ENCODE measurements at regions not wholly inside any gene's neighbourhood (a gene's known extent, or its start where the extent isn't known, plus 50 kb on each side); places are given as distances from the start of the nearest gene placed in this dataset.

DNA sequence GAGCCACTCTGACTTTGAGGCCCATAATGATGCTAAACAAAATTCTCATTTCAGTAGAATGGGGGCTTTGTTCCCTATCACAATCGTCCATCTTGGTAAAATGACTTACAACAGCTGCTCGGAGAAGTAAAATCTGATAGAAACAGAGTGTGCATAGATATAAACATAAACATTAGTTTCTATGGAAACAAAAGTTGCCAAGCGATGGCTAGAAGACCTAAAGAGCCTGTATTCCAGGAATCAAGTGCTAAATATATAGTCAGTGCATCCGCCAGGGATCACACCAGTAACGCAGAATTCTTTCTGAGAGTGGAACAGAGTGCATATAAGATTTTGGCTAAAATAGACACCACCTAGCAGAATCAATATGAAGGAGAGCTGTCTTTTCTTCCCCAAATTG lies 91.2 kb upstream of the KAZN start:
- intact Hi-C loops (cut with micrococcal nuclease): no loop called here
- WGBS (ENCODE audit: insufficient coverage): no CpG with 5 or more reads among the region's 5 CpGs

DNA sequence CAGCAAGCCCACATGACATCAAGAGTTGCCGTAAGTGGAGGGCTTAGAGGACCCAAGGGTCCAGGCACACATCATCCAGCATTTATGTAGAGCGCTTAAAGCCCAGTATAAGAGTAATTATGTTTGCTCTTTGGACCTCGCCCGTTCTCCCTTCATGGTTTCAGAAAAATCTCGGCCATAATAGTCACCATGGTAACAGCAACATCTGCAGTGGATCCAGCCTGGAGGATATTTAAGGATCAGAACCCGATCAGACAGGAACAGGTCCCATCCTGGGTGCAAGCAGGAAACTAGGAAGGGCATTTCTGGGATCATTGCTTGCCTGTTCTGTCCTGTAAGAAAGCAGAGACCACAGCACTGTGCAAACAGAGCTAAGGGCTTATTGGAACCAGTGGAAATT lies 89.9 kb upstream of the KAZN start:
- Histone ChIP-seq H3K79me2 (ENCODE audit: insufficient read depth, low read length) (no peaks in the 10 kb centered on the region), H3K9ac (ENCODE audit: insufficient read depth, low read length, poor library complexity, severe bottlenecking) (no peak overlapping the region), H3K36me3 (replicated peaks in 1 of 2; ENCODE audit: control insufficient read depth in 1 of 2, insufficient read depth in 2 of 2, low read length in 2 of 2) (no peaks in the 10 kb centered on the region), H3K4me3 (replicated peaks in 1 of 3; ENCODE audit: low read depth in 2 of 3, low read length in 3 of 3) (no peak overlapping the region), H4K20me1 (ENCODE audit: insufficient read depth, low read length) (no peaks in the 10 kb centered on the region), H3K9me3 (replicated peaks in 1 of 2; ENCODE audit: control insufficient read depth in 1 of 2, insufficient read depth in 1 of 2, low read length in 2 of 2) (no peaks in the 10 kb centered on the region), H3K4me1 (ENCODE audit: control insufficient read depth in 1 of 2, insufficient read depth in 2 of 2, low read length in 2 of 2) (no peaks in the 10 kb centered on the region), H3K4me2 (replicated peaks; ENCODE audit: extremely low read depth, low read length, poor library complexity, severe bottlenecking) (no peak overlapping the region), H2AFZ (ENCODE audit: insufficient read depth, low read depth, low read length, poor library complexity, severe bottlenecking) (no peak overlapping the region), H3K27ac (ENCODE audit: low read depth in 1 of 2, low read length in 2 of 2) (no peak overlapping the region), H3K27me3 (ENCODE audit: control insufficient read depth in 2 of 2, insufficient read depth in 2 of 2, low read length in 2 of 2) (peaks cover 0 to 2% of the 10 kb centered on the region in 2 donors)
- Mint-ChIP-seq H3K9me3 (peaks cover 0 to 3% (median 0%) of the 10 kb centered on the region in 7 donors), H3K36me3 (no peaks in the 10 kb centered on the region), H3K4me1 (no peaks in the 10 kb centered on the region), H3K4me3 (no peak overlapping the region), H3K27ac (no peak overlapping the region), H3K27me3 (ENCODE audit: low read depth in 3 of 3) (peaks cover 0 to 16% (median 7%) of the 10 kb centered on the region in 3 donors)
- TF ChIP-seq, protein P1, sequence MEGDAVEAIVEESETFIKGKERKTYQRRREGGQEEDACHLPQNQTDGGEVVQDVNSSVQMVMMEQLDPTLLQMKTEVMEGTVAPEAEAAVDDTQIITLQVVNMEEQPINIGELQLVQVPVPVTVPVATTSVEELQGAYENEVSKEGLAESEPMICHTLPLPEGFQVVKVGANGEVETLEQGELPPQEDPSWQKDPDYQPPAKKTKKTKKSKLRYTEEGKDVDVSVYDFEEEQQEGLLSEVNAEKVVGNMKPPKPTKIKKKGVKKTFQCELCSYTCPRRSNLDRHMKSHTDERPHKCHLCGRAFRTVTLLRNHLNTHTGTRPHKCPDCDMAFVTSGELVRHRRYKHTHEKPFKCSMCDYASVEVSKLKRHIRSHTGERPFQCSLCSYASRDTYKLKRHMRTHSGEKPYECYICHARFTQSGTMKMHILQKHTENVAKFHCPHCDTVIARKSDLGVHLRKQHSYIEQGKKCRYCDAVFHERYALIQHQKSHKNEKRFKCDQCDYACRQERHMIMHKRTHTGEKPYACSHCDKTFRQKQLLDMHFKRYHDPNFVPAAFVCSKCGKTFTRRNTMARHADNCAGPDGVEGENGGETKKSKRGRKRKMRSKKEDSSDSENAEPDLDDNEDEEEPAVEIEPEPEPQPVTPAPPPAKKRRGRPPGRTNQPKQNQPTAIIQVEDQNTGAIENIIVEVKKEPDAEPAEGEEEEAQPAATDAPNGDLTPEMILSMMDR (IDR thresholded peaks at IDR 0.05): no peak
- intact Hi-C loops (cut with micrococcal nuclease): no loop called here
- no peak for DNase-seq
- 91% methylated on average over 6 of the region's 6 CpGs for WGBS (ENCODE audit: insufficient coverage)

More for the DNA sequence above, 91.2 kb upstream of the KAZN start:
- no peaks in the 10 kb centered on the region for H3K79me2 ChIP-seq (ENCODE audit: insufficient read depth, low read length)
- TF ChIP-seq, protein P1 (IDR thresholded peaks at IDR 0.05): no peak
- Mint-ChIP-seq H3K9me3 (peaks cover 0 to 3% (median 0%) of the 10 kb centered on the region in 7 donors), H3K4me3 (no peak overlapping the region), H3K27ac (no peak overlapping the region), H3K4me1 (no peaks in the 10 kb centered on the region), H3K27me3 (ENCODE audit: low read depth in 3 of 3) (peaks cover 0 to 14% (median 13%) of the 10 kb centered on the region in 3 donors), H3K36me3 (no peaks in the 10 kb centered on the region)
- H3K4me3 ChIP-seq (replicated peaks in 1 of 3; ENCODE audit: low read depth in 2 of 3, low read length in 3 of 3): no peak overlapping the region
- H3K27me3 ChIP-seq (ENCODE audit: control insufficient read depth in 2 of 2, insufficient read depth in 2 of 2, low read length in 2 of 2): peaks cover 0 to 2% of the 10 kb centered on the region in 2 donors
- H2AFZ ChIP-seq (ENCODE audit: insufficient read depth, low read depth, low read length, poor library complexity, severe bottlenecking): no peak overlapping the region
- H4K20me1 ChIP-seq (ENCODE audit: insufficient read depth, low read length): no peaks in the 10 kb centered on the region
- no peaks in the 10 kb centered on the region for H3K4me1 ChIP-seq (ENCODE audit: control insufficient read depth in 1 of 2, insufficient read depth in 2 of 2, low read length in 2 of 2)
- H3K36me3 ChIP-seq (replicated peaks in 1 of 2; ENCODE audit: control insufficient read depth in 1 of 2, insufficient read depth in 2 of 2, low read length in 2 of 2): no peaks in the 10 kb centered on the region
- H3K4me2 ChIP-seq (replicated peaks; ENCODE audit: extremely low read depth, low read length, poor library complexity, severe bottlenecking): no peak overlapping the region
- H3K9me3 ChIP-seq (replicated peaks in 1 of 2; ENCODE audit: control insufficient read depth in 1 of 2, insufficient read depth in 1 of 2, low read length in 2 of 2): no peaks in the 10 kb centered on the region
- H3K27ac ChIP-seq (ENCODE audit: low read depth in 1 of 2, low read length in 2 of 2): no peak overlapping the region
- DNase-seq: no peak
- no peak overlapping the region for H3K9ac ChIP-seq (ENCODE audit: insufficient read depth, low read length, poor library complexity, severe bottlenecking)
